GM18520 (cell line): ENCODE measurements at regions not wholly inside any gene's neighbourhood (a gene's known extent, or its start where the extent isn't known, plus 50 kb on each side); places are given as distances from the start of the nearest gene placed in this dataset.
A peak's percentile ranks its signal among the peaks of the same experiment; 100 is the strongest.

Experiments
- ATAC-seq: cut with Tn5 transposase; IDR thresholded peaks from one replicate; pipeline ENCODE4 v1.9.1; 2021; ENCODE audit not compliant: unreplicated experiment

DNA sequence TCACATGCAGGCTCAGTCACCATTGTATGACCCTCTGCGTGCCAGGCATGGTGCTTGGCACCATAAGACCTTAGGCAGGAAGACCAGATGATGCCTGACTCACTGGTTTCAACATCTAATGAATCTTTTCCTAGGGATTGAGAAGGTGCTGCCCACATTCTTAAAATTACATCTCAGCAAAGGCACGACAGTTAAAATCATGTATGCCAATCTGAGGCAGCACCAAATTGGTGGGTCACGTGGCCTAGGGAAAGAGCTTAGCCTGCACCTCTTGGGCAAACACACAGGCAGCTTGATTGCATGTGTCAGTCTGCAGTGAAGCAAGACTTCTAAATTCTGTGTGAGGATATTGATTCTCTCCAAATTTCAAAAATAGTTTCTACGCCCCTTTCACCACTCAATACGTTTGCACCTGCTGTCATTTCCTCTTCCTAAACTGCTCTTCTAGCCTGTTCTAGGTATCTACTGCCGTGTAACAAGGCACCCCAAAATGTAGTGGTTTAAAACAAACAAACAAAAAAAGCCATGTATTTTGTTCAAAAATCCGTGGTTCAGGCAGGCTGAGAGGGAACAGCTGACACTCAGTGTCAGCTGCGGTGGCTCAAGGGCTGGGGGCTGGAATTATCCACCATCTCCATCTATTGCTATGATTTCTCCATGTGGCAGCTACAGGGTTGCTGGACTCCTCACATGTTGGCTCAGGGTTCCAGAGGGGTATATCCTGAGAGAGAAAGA lies 160.2 kb upstream of the FGGY start:
- no peak for ATAC-seq

- no peak for ATAC-seq
These were observed 159.6 kb upstream of the FGGY start for GRCh38 chr1:59137276-59137615.

DNA sequence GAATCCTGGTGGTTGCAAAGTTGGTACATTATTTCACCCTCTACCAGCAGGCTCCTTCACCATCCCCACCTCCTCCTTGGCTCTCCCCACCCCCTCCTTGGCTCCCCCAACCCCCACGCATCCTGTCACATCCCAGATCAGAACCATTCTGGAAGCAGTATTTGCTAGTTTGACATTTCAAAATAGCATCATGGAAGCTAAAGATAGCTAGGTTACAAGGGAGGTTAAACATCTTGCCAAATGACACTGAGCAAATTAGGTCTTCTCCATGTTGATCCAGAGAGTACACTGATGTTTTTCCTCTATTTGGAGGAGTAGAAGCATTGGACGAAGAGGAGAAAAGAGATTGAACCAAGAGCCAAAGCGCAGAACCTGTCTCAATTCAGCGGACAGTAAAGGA lies 158.9 kb upstream of the FGGY start:
- ATAC-seq, result no peak

DNA sequence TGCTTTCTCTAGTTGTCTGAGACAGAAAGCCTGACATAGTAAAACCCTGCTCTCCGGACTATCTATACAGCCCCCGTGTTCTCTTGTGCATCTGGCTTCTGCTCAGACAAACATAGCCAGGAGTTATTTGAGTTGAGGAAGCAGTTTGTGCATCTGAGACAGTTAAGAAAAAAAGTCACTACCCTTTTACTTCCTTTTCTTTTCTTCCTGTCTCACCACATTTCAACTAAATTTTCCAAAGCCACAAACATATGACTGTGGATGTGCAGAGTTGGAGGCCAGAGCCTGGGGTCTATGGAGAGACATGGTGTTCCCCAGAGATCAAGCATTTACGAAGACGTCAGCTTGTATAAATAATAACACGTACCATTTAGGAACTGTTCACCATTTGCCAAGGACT lies 158.5 kb upstream of the FGGY start:
- ATAC-seq, result no peak

DNA sequence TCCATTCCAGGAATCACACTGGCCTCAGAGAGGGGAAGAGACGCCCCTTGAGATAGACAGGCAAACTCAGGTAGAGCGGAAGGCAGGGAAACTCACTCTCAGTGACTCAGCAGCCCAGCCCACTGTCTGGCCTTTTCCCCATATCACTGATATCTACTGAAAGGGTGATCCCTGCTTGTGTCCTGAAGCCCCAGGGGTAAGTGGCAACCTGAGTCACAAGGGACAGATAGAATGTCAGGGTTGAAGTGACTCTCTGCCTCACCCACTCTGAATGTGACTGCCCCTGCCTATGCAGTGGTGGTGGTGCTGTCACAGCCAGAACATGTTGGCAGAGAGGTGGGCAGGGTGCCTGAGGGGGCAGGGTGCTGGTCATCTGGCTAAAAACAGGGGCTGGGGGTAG lies 157.5 kb upstream of the FGGY start:
- ATAC-seq, result no peak

DNA sequence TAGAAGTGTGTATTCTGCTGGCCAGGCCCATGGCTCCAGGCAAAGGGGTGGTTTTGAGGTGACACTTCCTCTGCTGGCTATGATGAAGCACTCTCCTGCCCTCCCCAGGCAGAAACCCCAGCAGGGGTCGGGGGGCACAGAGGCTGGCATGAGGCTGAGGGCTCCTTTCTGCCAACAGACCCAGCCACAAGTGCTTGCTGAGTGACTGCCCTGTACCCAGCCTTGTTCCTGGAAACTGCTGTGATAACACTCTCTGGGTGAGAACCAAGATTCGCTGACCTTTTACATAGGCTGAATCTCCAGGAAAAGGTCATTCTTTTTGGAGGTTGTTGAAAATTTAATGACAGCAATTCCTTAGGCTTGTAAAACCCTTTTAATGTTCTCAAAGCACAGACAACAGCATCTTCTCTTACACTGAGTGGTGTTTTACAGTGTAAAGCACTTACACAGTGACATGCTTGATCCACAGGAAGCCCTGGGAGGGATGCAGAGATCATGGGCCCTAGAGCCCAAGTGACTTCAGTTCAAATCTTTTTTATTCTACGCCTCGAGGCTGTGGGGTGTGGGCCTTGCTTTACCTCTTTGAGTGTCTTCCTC lies 155.5 kb upstream of the FGGY start:
- no peak for ATAC-seq

DNA sequence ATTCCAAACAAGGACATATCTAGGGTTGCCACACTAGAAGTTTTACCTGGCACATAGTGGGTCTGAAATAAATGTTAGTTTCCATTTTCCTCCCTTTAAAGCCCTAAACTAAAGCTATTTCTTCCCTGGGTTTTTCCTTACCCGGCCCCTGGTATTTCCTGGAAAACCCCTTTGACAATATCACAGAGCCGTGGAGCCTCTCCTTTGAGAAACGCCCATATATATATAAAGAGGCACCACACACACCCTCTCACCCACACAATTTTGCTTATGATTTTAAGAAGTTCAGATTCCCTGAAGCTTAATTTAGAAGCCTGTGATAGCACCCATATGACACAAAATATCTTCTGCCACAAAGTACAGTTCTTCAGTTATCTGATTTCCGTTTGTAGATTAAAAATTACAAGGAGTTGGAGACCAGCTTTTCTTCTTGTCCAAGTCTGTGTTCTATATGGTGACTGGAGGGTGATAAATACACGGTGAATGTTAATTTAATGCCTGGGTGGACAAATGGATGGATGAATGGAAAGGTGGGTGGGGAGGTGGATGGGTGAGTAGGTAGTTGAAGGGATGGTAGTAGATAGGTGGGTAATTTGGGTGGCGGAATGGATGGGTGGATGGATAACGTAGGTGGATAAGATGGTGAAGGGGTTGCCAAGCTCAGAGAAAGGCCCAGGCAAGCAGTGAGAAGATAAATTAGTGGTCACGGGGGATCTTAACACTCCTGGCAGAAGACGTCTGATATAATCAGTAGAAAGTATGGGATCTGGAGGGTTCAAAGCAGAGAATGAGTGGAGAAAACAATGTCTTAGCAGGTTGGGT lies 154.4 kb upstream of the FGGY start:
- ATAC-seq, result no peak

- ATAC-seq, result no peak
These were observed 153.8 kb upstream of the FGGY start for GRCh38 chr1:59143133-59143487.

- ATAC-seq, result no peak
These were observed 153.1 kb upstream of the FGGY start for GRCh38 chr1:59143811-59144210.

DNA sequence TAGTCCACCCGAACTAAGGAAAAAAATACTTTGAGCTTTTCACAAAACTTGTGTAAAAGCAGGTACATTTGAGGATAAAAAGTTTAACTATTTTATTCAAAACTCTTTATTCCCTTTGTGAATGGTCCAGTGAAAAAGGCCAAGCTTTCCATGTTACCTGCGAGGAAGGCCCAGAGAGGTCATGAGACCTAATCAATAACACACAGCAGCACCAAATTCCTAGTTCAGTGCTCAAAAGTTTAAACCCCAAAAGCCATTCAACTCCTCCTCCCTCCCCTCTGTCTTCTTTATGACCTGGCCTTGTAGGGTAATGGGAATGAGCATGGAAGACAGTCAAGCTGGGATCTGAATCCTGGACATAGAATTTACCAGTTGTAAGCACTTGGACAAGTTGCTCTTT lies 151.9 kb upstream of the FGGY start:
- no peak for ATAC-seq

GRCh38 chr1:59146056-59146455 lies 150.8 kb upstream of the FGGY start:
- no peak for ATAC-seq

DNA sequence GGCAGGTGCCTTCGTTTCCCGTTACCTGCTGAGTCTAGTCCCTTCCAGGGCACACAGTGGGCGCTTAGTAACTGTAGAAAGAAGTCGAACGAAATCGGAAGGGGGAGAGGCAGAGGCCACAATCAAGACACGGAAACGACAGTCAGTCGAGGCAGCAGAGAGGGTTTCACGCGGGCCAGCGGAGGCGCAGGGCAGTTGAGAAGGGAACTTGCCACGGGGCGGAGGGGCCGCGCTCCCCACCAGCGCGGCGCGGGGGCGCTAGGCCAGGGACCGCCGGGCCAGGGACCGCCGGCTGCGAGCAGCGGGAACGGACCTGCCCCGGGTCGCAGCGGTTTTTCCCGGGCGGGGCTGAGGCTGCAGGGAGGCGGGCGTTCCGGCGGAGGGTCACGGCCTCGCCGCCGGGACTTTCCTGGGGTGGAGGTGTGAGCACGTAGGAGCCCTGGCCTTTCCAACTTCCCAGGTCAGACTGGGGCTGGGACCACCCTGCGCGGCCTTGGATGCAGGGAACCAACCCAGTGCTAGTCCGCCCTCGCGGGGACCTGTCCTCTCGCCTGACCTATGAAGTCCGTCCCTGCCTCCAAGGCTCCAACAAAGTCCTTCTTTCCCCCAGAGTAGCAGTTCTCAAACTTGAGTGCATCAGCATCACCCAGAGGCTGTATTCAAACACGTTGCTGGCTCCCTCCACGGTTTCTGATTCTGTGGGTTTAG lies 150.1 kb upstream of the FGGY start:
- ATAC-seq, result peak; percentile 62

DNA sequence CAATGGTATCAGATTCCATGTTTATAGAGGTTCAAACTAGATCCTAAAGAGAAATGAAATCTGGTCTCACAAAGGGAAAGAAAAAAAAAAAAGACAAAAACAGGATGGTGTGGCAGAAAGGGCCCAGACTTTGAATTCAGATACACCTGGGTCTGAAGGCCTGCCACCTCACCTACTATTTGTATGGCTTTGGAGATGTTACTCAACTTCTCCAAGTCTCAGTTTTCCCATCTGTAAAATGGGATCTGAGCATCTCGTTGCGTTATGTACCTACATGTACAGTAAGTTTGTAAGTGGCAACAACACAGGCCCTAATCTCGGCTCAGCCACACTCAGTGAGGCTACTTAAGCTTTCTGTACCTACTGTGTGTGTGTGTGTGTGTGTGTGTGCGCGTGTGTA lies 147.5 kb upstream of the FGGY start:
- ATAC-seq, result no peak

GRCh38 chr1:59150577-59151386 lies 146.1 kb upstream of the FGGY start:
- ATAC-seq, result peak; percentile 30

DNA sequence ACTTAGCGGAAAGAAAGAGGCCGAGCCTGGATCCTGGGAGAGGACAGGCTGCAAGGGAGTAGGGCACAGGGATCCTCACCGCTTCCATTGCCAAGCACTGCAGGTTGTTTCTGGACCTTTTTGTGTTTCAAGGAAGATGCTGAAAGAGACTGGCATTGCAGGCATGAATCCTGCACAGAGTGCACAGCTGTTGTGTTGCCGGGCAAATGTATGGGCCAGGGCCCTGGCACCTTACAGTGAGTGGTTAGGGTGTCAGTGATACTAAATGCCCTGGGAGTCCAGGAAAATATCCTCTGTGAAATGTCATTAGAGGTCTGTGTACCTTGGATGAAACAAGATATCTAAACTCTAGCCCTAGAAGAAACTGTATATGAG lies 145.5 kb upstream of the FGGY start:
- no peak for ATAC-seq

- ATAC-seq, result no peak
These were observed 145.0 kb upstream of the FGGY start for GRCh38 chr1:59151860-59152259.

DNA sequence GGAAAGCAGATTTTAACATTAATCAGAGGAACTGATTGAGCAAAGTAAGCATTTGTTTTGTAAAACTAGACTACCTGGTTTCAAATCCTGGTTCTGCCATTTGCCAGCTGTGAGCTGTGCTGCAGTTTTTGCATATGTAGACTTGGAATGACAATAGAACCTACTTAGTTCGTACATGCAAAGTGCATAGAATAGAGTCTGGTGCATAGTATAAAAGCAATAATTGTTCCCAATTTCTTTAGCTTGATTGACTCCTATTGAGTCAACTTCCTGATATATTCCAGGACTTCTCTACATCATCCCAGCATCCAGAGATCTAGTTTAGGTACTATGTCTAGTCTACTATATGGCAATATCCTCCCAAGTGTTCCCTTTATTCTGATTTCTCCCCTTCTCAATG lies 144.4 kb upstream of the FGGY start:
- ATAC-seq, result no peak

GRCh38 chr1:59154401-59154800 lies 142.5 kb upstream of the FGGY start:
- ATAC-seq, result no peak

DNA sequence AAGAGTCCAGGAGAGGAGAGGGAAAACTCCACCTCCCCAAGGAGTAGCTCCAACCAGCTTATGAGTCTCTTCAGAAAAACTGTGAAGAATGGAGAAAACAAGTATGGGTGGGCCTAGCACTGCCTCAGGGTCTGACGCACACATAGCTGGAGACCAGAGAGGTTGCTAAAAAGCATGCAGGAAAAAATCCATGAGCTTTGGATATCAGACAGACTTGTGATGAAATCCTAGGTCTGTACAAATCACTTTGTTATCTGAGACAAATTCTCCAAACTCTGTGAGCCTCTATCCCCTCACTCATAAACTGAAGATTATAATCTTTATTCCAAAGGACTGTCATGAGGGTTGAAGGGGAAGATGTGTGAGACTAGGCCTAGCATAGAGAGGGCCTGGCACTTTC lies 141.5 kb upstream of the FGGY start:
- no peak for ATAC-seq

GRCh38 chr1:59156051-59156450 lies 140.8 kb upstream of the FGGY start:
- no peak for ATAC-seq
